Panc1 (cell line): ENCODE measurements at regions not wholly inside any gene's neighbourhood (a gene's known extent, or its start where the extent isn't known, plus 50 kb on each side); places are given as distances from the start of the nearest gene placed in this dataset.

Source experiments
- ATAC-seq: fragments of 200-7000 bp; cut with Tn5 transposase; 2 replicates; pipeline ENCODE4 v1.9.1; 2020; ENCODE audit warnings: mild to moderate bottlenecking, moderate library complexity
- BruUV-seq: library from RNA; stranded (reverse); fragments of 400-500 nt; replicated peaks from 2 replicates; lab custom pipeline; 2021; lab: Mats Ljungman, UMichigan
- CTCF ChIA-PET: fragments of 300-600 bp; sonication (Branson Sonifier 250); formaldehyde crosslinking; loops from one replicate; lab custom pipeline; 2022; ENCODE audit warnings: antibody characterized with exemption; lab: Charles Lee
- POLR2A ChIA-PET: fragments of 300-600 bp; sonication (Branson Sonifier 250); formaldehyde crosslinking; loops from one replicate; lab custom pipeline; 2022; ENCODE audit warnings: antibody characterized with exemption; lab: Charles Lee
- DNase-seq: peaks from one replicate; pipeline ENCODE4 v3.0.0-alpha.2; 2010; ENCODE audit warnings: low read depth, low spot score
- H3K27ac ChIP-seq: 2 replicates; pipeline ENCODE4 v1.5.1; 2011; ENCODE audit warnings: mild to moderate bottlenecking, low read length, inconsistent platforms
- H3K27me3 ChIP-seq: fragments of 200-500 bp; sonication (Bioruptor generic); 2 replicates; pipeline ENCODE4 v1.6.0; 2014; ENCODE audit warnings: low read length, inconsistent platforms; ENCODE audit not compliant: control insufficient read depth, insufficient read depth
- H3K36me3 ChIP-seq: fragments of 200-500 bp; sonication (Bioruptor generic); 2 replicates; pipeline ENCODE4 v1.5.1; 2014; ENCODE audit warnings: inconsistent platforms, mild to moderate bottlenecking, low read length, moderate library complexity; ENCODE audit not compliant: control insufficient read depth, insufficient read depth
- H3K4me1 ChIP-seq: 2 replicates; pipeline ENCODE4 v1.5.1; 2011; ENCODE audit warnings: inconsistent platforms, mild to moderate bottlenecking, low read length, moderate library complexity; ENCODE audit not compliant: control insufficient read depth, insufficient read depth
- H3K4me3 ChIP-seq, 2 experiments: 2 replicates each; pipeline ENCODE4 v1.5.1; 2011 to 2012; ENCODE audit warnings: low read depth in 2 of 2, low read length in 2 of 2, mild to moderate bottlenecking in 2 of 2, inconsistent platforms in 1 of 2, moderate library complexity in 1 of 2
- H3K9me3 ChIP-seq: fragments of 200-500 bp; sonication (Bioruptor generic); 2 replicates; pipeline ENCODE4 v1.5.1; 2014; ENCODE audit warnings: low read depth, mild to moderate bottlenecking, inconsistent platforms, low read length, moderate library complexity; ENCODE audit not compliant: control insufficient read depth, insufficient read depth
- POLR2AphosphoS5 ChIP-seq: IDR thresholded peaks from 2 replicates; pipeline ENCODE4 v1.6.1; 2012; ENCODE audit warnings: mild to moderate bottlenecking, low read depth, low read length, moderate library complexity
- SIN3A ChIP-seq: IDR thresholded peaks from 2 replicates; pipeline ENCODE4 v1.6.1; 2012; ENCODE audit warnings: low read depth, mild to moderate bottlenecking, low read length, moderate library complexity, borderline replicate concordance; ENCODE audit not compliant: insufficient read depth
- TCF7L2 ChIP-seq: IDR thresholded peaks from 2 replicates; pipeline ENCODE4 v1.6.1; 2011; ENCODE audit warnings: mild to moderate bottlenecking, low read depth, low read length, inconsistent platforms
- in situ Hi-C: cut with HindIII; loops from 2 replicates; pipeline ENCODE4 v1.10.0; 2016; ENCODE audit warnings: low sequenced_read_pairs, low pct_unique_long_range_greater_than_20kb
- intact Hi-C: fragments of 100-400 bp; cut with micrococcal nuclease; formaldehyde crosslinking; loops from one replicate; pipeline ENCODE4 v1.10.0; 2022; ENCODE audit not compliant: unreplicated experiment
- TF ChIP-seq, protein P1 (sequence below), 2 experiments: IDR thresholded peaks; 2 replicates each; pipeline ENCODE4 v1.6.1; 2011 to 2012; ENCODE audit warnings: low read depth in 2 of 2, control low read depth in 1 of 2, low read length in 1 of 2, mild to moderate bottlenecking in 1 of 2, moderate library complexity in 1 of 2; ENCODE audit not compliant: insufficient read depth in 1 of 2
- TF ChIP-seq, protein P2 (sequence below): fragments of 450-650 bp; IDR thresholded peaks from 2 replicates; pipeline ENCODE4 v1.5.1; 2017; ENCODE audit warnings: mild to moderate bottlenecking

DNA sequence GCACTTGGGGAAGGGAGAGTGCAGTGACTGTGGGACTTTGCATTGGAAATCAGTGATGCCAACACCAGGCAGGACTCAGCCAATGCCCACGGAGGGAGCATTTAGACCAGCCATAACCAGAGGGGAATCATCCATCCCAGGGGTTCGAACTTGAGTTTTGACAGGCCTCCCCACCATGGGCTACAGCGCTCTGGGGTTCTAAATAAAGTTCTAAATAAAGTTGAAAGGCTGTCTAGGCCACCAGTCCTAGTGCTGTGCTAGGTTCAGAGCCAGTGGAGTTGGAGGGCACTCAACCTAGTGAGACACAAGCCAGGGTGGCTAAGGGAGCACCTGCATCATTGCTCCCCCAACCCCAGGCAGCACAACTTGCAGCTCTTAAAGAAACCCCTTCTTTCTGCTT, 82.0 kb upstream of the SLC38A4 start:
- TF ChIP-seq TCF7L2 (no peak), POLR2AphosphoS5 (no peak), SIN3A (no peak)
- TF ChIP-seq, protein P1, sequence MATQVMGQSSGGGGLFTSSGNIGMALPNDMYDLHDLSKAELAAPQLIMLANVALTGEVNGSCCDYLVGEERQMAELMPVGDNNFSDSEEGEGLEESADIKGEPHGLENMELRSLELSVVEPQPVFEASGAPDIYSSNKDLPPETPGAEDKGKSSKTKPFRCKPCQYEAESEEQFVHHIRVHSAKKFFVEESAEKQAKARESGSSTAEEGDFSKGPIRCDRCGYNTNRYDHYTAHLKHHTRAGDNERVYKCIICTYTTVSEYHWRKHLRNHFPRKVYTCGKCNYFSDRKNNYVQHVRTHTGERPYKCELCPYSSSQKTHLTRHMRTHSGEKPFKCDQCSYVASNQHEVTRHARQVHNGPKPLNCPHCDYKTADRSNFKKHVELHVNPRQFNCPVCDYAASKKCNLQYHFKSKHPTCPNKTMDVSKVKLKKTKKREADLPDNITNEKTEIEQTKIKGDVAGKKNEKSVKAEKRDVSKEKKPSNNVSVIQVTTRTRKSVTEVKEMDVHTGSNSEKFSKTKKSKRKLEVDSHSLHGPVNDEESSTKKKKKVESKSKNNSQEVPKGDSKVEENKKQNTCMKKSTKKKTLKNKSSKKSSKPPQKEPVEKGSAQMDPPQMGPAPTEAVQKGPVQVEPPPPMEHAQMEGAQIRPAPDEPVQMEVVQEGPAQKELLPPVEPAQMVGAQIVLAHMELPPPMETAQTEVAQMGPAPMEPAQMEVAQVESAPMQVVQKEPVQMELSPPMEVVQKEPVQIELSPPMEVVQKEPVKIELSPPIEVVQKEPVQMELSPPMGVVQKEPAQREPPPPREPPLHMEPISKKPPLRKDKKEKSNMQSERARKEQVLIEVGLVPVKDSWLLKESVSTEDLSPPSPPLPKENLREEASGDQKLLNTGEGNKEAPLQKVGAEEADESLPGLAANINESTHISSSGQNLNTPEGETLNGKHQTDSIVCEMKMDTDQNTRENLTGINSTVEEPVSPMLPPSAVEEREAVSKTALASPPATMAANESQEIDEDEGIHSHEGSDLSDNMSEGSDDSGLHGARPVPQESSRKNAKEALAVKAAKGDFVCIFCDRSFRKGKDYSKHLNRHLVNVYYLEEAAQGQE (IDR thresholded peaks at IDR 0.05; ENCODE audit: insufficient read depth in 1 of 2, low read depth in 2 of 2, low read length in 1 of 2), result no peak
- TF ChIP-seq, protein P2, sequence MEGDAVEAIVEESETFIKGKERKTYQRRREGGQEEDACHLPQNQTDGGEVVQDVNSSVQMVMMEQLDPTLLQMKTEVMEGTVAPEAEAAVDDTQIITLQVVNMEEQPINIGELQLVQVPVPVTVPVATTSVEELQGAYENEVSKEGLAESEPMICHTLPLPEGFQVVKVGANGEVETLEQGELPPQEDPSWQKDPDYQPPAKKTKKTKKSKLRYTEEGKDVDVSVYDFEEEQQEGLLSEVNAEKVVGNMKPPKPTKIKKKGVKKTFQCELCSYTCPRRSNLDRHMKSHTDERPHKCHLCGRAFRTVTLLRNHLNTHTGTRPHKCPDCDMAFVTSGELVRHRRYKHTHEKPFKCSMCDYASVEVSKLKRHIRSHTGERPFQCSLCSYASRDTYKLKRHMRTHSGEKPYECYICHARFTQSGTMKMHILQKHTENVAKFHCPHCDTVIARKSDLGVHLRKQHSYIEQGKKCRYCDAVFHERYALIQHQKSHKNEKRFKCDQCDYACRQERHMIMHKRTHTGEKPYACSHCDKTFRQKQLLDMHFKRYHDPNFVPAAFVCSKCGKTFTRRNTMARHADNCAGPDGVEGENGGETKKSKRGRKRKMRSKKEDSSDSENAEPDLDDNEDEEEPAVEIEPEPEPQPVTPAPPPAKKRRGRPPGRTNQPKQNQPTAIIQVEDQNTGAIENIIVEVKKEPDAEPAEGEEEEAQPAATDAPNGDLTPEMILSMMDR, result no peak
- no peak for DNase-seq
- BruUV-seq, result no TSS peak
- H3K27me3 ChIP-seq, result no peaks in the 10 kb centered on the region
- no peaks in the 10 kb centered on the region for H3K9me3 ChIP-seq
- H3K4me3 ChIP-seq, result no peak overlapping the region
- no peak for ATAC-seq
- POLR2A ChIA-PET, result no interaction called here
- CTCF ChIA-PET, result no interaction called here
- no peaks in the 10 kb centered on the region for H3K36me3 ChIP-seq
- no peak overlapping the region for H3K27ac ChIP-seq
- in situ Hi-C loops (no loop called here), intact Hi-C loops (no loop called here)
- no peaks in the 10 kb centered on the region for H3K4me1 ChIP-seq

DNA sequence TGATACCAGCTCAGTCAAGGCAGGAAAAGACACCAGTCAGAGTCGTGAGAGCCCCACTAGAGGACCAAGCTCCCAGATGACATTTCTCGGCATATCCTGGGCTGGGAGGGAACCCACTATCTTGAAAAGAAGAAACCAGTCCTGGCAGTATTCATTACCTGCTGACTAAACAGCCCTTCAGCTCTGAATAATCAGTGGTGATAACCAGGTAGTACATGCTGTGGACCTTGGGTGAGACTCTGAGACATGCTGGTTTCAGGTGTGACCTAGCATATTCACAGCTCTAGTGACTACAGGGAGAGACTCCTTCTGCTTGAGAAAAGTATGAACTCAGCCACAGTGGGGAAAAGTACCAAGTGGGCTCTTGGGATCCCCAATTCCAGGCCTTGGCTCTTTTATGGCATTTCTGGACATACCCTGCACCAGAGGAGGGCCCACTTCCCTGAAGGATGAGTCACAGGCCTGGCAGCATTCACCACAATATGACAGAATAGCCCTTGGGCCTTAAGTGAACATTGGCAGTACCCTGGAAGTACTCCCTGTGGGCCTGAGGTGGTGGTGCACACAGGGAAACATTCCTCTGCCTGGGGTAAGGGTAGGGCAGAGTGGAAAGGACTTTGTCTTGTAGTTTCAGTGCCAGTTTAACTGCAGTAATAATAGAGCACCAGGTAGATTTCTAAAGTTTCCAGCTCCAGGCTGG, 82.6 kb upstream of the SLC38A4 start:
- no peaks in the 10 kb centered on the region for H3K27me3 ChIP-seq
- no peaks in the 10 kb centered on the region for H3K36me3 ChIP-seq
- no peak for DNase-seq
- TF ChIP-seq, protein P2, result no peak
- no peak for TF ChIP-seq TCF7L2
- H3K4me3 ChIP-seq, result no peak overlapping the region
- intact Hi-C loops, result no loop called here
- BruUV-seq, result no TSS peak
- ChIA-PET POLR2A (no interaction called here), CTCF (interaction anchor here (0.6 kb wide), 1 partner anchor 347 kb away, joined by 5 read pairs; no protein-coding TSS in a partner anchor)
- H3K9me3 ChIP-seq, result no peaks in the 10 kb centered on the region
- no peak for ATAC-seq
- in situ Hi-C loops, result no loop called here
- H3K4me1 ChIP-seq, result no peaks in the 10 kb centered on the region
- no peak overlapping the region for H3K27ac ChIP-seq
